DMS53 treated with DMSO at 0.1 percent for 48 hours (cell line): ENCODE measurements at regions not wholly inside any gene's neighbourhood (a gene's known extent, or its start where the extent isn't known, plus 50 kb on each side); places are given as distances from the start of the nearest gene placed in this dataset.
"Not testable (repeated sequence)": the region's sequence is repeated elsewhere in the genome, so short reads cannot be mapped to it uniquely, and the experiment has no call there.

Experiments used
- DNase-seq: peaks from one replicate; lab custom pipeline; 2025; ENCODE audit not compliant: unreplicated experiment; lab: John Stamatoyannopoulos, UW

DNA sequence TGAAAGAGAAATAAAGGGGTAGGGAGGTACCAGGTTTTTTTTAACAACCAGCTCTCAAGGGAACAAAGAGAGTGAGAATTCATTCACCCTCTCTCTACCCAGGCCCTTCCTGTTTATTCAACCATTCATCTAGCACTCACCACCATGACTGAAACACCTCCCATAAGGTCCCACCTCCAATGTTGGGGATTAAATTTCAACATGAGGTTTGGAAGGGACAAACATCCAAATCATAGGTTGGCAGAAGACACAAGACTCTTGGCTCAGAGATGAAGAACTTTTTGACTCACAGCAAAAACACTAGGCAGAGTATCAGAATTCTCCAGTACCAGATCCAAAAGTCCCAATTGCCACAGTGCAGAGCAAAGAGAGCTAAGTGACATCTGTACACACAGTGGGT lies 186.3 kb downstream of the EDN1 start:
- no peak for DNase-seq

DNA sequence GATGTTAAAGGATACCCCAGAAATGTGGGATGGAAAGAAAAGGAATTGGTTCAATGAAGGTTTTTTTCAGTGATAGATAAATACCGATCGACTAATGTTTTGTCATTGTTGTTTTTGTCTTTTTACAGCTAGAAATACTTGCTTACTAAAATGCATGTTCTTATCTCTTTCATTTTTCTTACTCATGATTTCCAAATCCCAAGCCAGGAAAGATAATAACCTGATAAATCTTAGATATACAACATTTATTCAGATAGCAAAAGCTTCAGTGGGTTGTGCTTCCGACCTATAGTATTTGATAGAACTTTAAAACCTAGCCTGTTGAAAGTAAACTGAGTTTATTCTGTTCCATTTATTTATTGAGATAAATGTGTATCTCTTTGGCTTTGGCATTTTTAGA lies 187.5 kb downstream of the EDN1 start:
- no peak for DNase-seq

DNA sequence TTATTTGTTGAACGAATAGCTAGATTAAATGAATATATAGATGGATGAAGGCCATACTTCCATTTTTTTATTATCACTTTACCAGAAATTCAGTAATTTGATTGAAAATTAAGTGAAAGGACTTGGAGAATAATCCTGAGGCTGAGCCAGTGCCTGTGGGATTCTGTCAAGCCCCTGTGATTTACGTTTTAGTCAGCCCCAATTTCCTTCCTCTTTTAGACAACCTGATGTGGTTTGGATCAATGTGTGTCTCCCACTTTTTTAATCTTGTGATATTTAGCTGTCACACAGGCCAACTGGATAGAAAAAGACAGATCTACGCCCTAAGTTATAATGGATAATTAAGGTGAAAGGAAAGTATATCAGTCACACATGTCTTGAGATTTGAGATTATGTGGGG lies 188.8 kb downstream of the EDN1 start:
- no peak for DNase-seq

DNA sequence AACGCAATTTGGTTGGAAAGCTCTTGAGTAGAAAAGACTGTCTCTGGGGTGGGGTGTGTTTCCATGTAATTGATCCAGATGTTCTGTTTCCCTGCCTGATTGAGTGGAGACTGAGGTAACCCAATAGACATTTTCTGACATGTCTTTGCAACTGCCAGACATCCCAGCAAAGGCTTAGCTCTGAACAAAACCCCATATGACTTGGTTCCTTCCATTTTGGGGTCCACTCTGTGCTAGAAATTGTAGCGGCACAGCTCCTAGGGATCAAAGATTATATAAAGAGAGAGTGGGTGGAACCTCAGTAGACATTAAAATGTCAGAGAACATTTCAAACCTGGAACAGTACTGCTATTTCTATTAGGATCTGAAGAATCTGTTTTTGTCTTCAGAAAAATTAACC lies 189.3 kb downstream of the EDN1 start:
- no peak for DNase-seq

DNA sequence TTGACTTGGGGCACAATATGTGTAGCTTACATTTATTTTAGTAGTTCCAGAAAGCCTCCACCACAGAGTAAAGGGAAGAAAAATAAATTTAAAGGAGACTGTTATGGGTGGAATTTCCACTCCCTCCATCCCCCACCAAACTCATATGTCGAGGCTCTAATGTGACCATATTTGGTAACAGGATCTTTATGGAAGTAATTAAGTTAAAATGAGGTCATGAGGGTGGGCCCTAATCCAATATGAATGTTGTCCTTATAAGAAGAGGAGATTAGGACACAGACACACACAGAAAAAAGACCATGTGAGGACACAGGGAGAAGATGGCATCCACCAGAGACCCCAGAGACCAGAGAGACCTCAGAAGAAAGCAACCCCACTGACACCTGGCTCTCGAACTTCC lies 189.7 kb downstream of the EDN1 start:
- DNase-seq: no peak

DNA sequence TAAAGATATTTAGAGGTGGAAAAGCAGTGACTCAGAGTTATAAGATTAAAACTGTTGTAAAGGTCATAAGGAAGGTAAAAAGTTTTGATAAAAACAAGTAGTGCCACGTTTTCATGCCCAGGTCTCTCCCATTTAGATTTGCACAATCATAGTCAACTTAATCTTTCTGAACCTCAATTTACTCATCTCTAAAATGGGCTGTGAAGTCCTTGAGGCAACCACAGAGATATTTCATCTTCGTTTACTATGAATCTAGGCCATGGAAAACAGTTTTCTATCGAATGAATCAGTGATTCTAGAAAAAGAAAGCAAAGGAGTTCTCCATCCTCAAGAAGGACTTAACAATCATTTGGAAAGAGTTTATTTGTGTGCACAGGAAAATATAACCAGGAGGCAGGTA lies 190.2 kb downstream of the EDN1 start:
- DNase-seq: no peak

DNA sequence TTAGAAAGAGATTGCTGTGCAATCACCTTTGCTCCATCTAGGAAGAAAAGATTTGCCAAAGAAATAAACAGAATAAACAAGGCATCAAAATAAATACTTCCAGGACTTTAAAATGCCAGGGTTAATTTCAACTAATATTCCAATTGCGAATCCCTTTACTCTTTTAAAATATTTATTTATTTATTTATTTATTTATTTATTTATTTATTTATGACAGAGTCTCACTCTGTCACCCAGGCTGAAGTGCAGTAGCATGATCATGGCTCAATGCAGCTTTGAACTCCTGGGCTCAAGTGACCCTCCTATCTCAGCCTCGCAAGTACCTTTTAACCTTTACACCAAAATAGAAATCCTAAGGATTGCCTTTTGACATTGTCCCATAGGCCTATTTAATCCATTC lies 191.1 kb downstream of the EDN1 start:
- no peak for DNase-seq

DNA sequence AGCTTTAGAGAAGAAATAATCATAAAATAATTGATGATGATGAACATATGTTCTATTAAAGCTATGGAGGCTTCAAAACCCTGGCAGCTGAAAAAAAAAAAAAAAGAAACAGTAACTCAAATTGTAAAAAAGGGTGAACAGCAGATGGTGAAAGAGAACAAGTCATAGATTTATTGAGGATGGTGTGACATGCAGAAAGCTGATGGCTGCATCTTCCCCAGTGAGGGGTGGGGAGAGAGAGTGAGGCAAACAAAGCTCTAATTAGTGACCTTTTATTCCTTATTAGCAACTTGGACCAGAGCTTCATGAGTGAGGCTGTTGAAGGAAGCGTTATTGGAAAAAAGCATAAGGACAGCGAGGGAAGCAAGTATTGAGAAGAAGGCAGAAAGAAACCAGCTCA lies 191.7 kb downstream of the EDN1 start:
- DNase-seq: no peak

DNA sequence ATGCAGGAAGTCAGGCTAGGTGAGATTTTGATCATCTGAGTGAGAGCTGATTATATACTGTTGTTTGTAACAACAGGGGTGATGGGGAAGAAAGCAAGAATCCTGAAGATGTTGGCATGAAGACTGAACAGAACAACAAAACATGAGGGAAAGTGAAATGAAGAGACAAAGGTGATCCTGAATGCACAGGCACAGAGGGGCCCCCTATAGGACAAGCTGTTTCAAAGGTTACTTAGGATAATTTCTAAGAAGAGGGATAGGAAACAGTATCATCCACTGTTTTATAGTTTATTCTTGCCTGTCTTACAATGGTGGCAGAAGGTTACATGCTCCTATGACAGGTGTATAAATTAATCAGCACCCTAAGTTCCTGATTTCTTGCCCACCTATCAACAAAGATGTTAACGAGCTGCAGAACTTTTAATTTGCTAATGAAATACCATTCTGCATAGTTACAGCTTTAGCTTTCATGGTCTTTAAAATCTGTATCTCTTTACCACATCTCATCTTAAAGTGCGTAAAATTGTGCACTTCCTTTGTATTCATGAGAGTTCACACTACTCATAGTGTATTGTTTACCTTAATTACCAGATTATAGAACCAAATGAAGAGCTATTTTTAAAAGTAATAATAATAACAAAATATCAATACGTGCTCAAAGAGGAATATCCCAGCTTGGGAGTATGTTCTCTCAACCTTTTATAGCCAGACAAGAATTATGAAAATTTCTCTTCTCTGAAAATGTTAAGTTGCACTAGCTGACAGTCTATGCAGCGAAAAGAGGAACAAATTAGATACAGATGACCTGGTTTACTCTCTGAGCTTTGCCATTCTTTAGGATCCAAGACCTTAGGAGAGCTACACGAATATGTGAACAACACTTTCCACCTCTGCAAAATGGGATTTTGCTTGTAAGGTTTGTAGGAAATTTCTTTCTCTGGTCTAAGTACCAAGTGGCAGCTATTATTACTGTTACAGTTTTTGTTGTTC lies 192.5 kb downstream of the EDN1 start:
- no peak for DNase-seq

DNA sequence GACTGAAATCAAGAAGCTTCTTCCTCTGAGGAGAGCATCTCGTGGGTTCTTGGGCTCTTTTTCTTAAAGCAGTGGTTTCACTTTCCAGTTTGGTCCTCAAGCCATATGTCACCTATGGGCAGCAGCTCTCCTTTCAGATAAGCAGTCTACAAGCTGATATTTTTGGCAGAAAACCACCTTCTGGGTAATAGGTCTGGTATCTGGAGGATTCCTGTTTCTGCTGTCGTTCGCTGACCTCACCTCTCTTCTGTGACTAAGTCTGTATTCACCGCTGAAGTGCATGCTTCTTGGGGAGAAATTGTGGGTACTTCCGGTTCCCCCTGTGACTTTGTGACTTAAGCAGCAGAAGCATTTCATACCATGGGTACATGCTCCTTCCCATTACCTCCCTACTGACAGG lies 193.6 kb downstream of the EDN1 start:
- no peak for DNase-seq

DNA sequence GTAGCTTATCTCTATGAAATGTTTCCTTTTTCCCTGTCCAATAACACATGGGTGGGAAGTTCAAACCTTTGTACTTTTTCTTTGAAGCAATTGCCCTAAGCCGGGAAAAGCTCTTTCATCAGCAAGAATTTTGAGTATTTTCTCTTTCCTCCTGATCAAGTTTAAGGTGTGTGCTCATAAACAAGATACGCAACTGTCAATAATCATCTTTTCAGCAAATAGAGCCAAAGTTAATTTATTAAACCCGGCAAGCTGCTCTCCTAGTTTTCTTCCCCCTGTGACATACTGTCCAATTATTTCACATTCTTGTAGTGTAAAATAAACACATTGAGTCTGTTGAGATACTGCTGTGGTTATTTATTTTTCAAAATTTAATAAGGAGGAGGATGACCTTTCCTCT lies 194.4 kb downstream of the EDN1 start:
- no peak for DNase-seq

DNA sequence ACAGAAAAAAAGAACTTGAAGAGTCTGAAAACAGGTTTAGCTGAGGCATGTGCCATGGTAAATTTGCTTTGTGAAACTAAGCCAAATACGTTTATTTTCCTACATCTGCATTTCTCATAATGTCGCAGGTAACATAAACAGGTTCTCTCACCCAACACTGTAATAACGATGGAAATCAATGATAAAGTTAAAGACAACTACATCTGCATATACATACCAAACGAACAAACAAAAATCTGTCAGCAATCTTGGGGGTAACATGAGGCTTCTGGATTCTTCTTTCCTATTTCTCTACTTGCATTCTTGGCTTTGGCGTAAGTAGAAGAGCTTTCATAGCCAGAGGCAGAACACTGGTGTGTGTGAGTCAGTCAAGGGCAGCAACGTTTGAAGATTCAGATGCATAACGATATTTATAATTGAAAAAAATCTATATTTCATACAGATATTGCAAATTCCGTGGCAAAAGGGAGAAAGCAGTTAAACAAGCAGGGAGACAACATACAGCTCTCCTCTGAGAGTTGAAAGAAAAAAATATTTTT lies 195.1 kb downstream of the EDN1 start:
- DNase-seq: no peak

DNA sequence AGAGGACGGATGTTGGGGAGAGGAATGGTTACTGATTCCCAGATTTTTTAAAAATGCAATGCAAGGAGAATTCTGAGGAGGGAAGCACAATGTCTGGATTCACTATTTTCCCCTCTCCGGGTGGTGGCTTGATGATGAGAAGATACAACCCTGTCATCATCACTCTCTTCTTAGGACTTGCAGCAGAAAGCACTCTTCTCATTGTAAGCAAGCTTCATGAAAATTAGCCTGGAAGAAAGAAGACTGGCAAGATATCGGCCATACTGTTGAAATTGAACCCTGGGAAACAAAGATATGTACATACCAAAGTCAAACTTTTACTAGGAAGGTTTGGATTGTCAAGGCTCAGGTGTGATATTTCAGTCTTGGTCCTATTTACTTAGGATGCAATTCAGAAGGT lies 195.7 kb downstream of the EDN1 start:
- DNase-seq: no peak

DNA sequence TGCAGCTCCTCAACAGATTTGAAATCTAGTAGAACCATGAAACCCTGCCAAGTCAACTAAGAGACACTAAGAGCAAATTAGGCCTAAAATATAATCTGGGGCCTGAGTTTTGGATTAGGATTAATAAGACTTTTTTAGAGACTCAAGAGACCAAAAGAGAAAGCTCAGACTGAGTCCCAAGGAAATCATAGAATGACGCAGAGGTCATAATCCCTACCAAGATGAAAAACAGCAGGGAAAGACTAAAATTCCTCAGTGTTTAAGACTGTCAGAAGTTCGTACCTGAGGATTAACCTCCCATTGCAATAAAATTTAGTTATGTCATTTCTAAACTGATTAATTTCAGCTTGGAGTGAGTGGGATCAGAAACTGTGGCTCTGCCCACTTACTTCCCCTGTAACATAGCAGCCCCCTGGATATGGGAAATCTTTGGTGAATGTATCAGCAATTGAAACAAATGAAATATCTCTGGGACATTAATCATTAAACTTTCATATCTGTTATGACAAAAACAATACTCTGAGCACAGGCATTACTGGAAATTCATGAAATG lies 200.3 kb downstream of the EDN1 start:
- DNase-seq: no peak

DNA sequence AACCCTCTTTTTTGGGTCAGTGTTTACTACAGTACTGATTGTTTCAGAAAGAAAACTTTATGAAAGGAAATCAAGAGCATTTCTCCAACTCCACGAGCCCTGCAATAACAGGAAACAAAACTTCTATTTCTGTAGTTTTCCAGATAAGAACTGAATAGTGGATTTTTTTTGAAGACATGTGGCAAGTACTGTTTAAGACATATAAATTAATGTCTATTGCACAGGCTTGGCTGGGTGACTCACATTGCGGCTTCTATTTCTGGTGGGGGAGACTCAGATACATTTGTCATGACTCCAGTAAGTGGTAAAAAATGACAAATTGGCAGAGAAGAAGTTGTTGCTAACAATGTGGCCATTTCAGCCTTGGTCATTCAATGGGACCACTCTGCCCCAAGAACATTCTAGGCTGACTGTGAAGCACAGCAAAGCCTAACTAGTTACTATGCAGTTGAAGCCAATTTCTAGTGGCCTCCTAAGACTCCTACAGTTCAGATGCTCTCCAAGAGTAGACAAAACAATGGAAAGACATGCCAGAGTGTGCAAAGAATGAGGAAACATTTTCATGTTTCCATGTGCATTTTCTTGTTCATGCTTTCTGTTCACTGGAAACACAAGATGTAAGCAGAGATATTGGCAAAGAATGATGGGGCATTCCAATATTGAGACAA lies 200.9 kb downstream of the EDN1 start:
- no peak for DNase-seq

DNA sequence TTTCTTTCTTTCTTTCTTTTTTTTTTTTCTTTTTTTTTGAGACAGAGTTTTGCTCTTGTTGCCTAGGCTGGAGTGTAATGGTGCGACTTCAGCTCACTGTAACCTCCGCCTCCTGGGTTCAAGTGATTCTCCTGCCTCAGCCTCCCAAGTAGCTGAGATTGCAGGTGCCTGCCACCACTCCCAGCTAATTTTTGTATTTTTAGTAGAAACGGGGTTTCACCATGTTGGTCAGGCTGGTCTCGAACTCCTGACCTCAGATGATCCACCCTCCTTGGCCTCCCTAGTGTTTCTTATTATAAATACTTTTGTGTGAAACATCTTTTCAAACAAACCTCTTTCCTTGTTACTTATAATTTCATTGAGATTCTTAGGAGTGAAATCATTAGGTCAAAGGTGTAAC lies 202.8 kb downstream of the EDN1 start:
- DNase-seq: not testable (repeated sequence)

DNA sequence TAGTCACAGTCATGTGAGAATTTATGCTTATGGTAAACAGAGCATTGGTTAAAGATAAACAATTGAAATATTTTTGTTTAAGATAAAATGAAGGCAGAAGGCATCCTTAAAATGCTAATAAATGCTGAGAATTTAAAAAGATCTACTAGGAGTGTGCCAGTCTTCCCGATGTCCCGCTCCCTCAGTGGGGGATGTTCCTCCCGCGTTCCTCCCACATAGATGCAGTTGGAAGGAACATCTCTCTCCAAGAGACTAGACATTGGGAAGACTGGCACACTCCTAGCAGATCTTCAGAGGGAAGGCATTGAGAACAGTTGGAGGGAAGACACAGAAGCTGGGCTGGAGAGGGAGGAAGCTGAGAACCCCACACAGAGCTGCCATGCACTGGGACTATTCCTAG lies 203.3 kb downstream of the EDN1 start:
- no peak for DNase-seq

DNA sequence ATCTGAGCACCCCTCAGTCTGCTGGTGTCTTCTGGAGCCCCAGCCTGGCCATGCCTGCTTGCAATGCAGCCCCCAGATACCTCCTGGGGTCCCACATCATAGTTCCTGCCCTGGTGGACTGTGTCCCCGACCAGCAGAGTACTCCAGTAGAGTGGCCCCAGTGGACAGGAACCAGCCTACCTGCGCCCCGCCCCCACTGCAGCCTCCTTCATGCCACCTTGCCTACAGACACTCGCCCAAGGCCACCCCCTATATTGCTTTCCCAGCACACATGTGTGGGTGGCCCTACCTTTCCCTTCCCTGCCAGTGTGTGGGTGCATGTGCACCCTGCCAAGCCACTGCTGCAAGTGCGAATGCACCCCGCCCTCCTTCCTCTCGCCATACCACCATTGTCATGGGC lies 204.0 kb downstream of the EDN1 start:
- DNase-seq: no peak

DNA sequence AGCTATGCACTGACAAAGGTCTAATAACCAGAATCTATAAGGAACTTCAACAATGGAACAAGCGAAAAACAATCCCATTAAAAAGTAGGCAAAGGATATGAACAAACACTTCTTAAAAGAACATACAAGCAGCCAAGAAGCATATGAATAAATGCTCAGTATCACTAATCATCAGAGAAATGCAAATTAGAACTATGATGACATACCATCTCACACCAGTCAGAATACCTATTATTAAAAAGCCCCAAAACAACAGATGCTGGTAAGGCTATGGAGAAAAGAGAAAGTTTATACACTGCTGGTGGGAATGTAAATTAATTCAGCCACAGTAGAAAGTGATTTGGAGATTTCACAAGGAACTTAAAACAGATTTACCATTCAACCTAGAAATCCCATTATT lies 211.8 kb downstream of the EDN1 start:
- no peak for DNase-seq

DNA sequence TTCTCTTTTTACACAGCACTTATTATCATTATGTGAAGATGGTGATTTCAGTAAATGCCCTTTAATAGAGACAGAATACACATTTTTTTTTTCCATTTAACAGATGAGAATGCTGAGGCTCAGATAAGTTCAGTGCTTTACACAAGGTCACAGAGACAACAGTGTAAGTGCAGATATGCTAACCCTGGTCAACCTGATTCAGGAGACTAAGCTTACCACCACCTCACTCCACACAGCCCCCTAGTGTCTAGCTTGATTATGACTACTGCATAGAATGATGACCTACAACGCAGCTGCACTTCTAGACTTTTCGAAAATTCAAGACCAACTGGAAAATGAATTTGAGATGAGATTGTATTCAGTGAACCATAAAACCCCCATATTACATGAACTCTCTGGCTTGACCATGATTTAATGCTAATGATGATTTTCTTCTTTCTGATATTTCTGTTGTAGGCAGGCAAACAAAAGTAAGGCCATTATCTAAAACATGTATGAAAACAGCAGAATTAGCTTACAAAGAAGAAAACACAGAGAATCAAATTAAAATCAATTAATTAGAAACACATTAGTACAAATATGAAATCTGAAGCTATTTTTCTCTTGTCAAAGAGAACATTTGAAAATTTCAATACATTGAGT lies 212.1 kb upstream of the PHACTR1 start:
- DNase-seq: peak; percentile 45

DNA sequence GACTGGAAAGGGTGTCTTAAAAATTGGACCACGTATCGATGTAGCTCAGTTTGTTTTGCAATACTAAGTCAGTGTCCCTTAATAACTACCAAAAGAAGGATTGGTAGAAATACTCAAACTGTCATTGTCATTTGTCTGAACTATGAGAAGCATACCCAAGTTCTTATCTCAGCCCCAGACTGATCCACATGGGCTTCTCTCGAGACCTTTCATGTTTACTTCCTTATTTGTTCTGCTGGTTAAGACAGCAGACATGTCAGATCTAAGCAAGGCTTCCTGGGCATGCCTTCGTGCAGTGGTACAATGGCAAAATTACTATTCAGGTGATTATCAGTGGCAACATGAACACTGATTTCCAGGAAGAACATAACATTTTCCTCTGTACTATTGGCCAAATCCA lies 211.1 kb upstream of the PHACTR1 start:
- DNase-seq: no peak
